Chondrocyte (in vitro differentiated cells): ENCODE measurements at regions not wholly inside any gene's neighbourhood (a gene's known extent, or its start where the extent isn't known, plus 50 kb on each side); places are given as distances from the start of the nearest gene placed in this dataset.
A peak's percentile ranks its signal among the peaks of the same experiment; 100 is the strongest.

ENCODE experiments used
- DNase-seq: peaks from one replicate; pipeline ENCODE4 v3.0.0; 2021; ENCODE audit warnings: mixed read lengths, low spot score
- H3K27ac Mint-ChIP-seq: one replicate; pipeline ENCODE4 v1.8.0; 2021; ENCODE audit warnings: mild to moderate bottlenecking, moderate library complexity, mixed read lengths; ENCODE audit not compliant: unreplicated experiment
- H3K27me3 Mint-ChIP-seq: 2 replicates; pipeline ENCODE4 v1.8.0; 2021; ENCODE audit warnings: low read depth, mixed read lengths
- H3K36me3 Mint-ChIP-seq: 2 replicates; pipeline ENCODE4 v1.8.0; 2021; ENCODE audit warnings: low read depth, mixed read lengths
- H3K4me1 Mint-ChIP-seq: 2 replicates; pipeline ENCODE4 v1.8.0; 2021; ENCODE audit warnings: low read depth, mild to moderate bottlenecking, mixed read lengths
- H3K4me3 Mint-ChIP-seq: one replicate; pipeline ENCODE4 v1.8.0; 2021; ENCODE audit warnings: mild to moderate bottlenecking, moderate library complexity, mixed read lengths; ENCODE audit not compliant: unreplicated experiment
- H3K9me3 Mint-ChIP-seq: 2 replicates; pipeline ENCODE4 v1.8.0; 2021; ENCODE audit warnings: low read depth, mixed read lengths
- TF ChIP-seq, protein P1 (sequence below): fragments of 200-600 bp; sonication (generic); IDR thresholded peaks from 2 replicates; pipeline ENCODE4 v1.5.0; 2021; ENCODE audit warnings: antibody characterized with exemption, mild to moderate bottlenecking, moderate library complexity

GRCh38 chr9:16309469-16310271 lies 560.8 kb downstream of the BNC2 start:
- H3K9me3 Mint-ChIP-seq = no peaks in the 10 kb centered on the region
- DNase-seq = no peak
- H3K4me1 Mint-ChIP-seq = peaks cover 18% of the 10 kb centered on the region

DNA sequence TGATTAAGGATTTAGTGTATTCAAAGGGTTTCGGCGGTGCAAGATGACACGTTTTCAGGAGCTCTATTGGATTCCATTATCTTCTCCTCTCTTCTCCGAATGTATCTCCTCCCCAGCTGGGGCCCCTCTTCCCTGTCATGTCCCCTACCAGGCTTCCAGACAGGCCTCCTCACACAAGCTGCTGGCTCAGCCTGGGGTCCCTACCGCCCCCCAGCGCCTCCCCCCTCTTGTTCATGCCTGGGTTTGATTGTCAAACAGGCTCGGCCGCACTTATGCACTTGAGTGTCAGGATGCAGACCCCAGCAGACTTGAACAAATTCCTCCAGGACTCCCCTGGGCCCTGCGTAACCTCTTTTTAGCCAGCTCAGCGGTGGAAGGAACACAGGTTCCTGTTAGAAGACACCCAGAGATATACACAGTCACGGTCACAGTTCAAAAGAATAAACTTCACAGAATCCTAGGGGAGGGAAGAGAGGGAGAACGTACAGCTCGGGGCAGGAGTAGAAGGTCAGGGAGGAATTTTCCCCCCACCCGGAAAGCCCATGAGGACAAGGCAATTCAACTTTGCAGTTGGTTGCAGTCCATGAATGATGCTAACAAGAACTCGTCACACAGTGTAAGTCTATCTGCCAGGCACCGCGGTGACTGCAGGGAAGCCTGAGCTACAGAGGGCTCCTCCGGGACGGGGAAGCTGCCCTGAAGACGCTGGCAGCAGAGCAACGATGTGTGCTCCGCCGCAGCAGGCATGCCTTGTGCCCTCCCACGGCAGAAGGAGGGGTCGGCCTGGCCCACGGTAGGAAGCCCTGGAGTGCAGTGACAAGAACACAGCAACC lies 560.0 kb downstream of the BNC2 start:
- no peaks in the 10 kb centered on the region for H3K9me3 Mint-ChIP-seq
- peak overlapping the region; percentile 46 for H3K27ac Mint-ChIP-seq
- H3K4me3 Mint-ChIP-seq = no peak overlapping the region
- TF ChIP-seq, protein P1, sequence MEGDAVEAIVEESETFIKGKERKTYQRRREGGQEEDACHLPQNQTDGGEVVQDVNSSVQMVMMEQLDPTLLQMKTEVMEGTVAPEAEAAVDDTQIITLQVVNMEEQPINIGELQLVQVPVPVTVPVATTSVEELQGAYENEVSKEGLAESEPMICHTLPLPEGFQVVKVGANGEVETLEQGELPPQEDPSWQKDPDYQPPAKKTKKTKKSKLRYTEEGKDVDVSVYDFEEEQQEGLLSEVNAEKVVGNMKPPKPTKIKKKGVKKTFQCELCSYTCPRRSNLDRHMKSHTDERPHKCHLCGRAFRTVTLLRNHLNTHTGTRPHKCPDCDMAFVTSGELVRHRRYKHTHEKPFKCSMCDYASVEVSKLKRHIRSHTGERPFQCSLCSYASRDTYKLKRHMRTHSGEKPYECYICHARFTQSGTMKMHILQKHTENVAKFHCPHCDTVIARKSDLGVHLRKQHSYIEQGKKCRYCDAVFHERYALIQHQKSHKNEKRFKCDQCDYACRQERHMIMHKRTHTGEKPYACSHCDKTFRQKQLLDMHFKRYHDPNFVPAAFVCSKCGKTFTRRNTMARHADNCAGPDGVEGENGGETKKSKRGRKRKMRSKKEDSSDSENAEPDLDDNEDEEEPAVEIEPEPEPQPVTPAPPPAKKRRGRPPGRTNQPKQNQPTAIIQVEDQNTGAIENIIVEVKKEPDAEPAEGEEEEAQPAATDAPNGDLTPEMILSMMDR = no peak
- no peaks in the 10 kb centered on the region for H3K27me3 Mint-ChIP-seq
- DNase-seq = no peak
- H3K4me1 Mint-ChIP-seq = peaks cover 23% of the 10 kb centered on the region
- no peaks in the 10 kb centered on the region for H3K36me3 Mint-ChIP-seq

More at GRCh38 chr9:16309469-16310271, 560.8 kb downstream of the BNC2 start:
- TF ChIP-seq, protein P1 = no peak
- no peaks in the 10 kb centered on the region for H3K36me3 Mint-ChIP-seq
- H3K4me3 Mint-ChIP-seq = no peak overlapping the region
- no peaks in the 10 kb centered on the region for H3K27me3 Mint-ChIP-seq
- H3K27ac Mint-ChIP-seq = no peak overlapping the region

- no peaks in the 10 kb centered on the region for H3K27me3 Mint-ChIP-seq
- DNase-seq = no peak
- no peaks in the 10 kb centered on the region for H3K36me3 Mint-ChIP-seq
- H3K4me3 Mint-ChIP-seq = no peak overlapping the region
- TF ChIP-seq, protein P1 = no peak
- no peak overlapping the region for H3K27ac Mint-ChIP-seq
- H3K4me1 Mint-ChIP-seq = peaks cover 30% of the 10 kb centered on the region
- no peaks in the 10 kb centered on the region for H3K9me3 Mint-ChIP-seq
Observed at GRCh38 chr9:16312116-16312515, 558.4 kb downstream of the BNC2 start.

DNA sequence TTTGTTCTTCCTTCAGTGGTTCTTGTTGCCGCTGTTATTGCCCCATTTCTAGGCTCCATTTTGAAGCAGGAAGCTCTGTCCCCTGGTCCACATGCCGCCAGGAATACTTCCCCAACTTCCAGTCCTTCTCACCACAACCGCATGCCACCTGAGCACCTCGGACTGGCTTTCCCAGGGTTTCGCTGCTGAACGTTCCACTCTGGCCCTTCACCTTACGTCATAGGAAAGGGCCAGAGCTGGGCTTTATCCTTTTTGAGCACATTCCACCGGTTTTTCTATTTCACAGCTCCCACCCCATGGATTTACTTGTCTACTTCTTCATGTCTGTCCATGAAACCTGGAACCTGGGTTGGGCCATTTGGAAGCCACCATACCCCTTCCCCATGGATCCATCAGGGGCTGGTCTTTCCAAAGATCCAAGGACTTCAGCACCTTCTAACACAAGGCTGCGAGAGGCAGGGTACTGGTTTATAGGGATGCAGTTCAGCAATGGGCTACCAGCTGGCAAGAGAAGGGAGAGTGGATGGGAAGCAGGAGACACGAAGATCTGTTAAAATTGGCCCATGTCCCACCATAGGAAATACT lies 557.4 kb downstream of the BNC2 start:
- H3K9me3 Mint-ChIP-seq = no peaks in the 10 kb centered on the region
- H3K4me1 Mint-ChIP-seq = peaks cover 30% of the 10 kb centered on the region
- H3K27me3 Mint-ChIP-seq = no peaks in the 10 kb centered on the region
- TF ChIP-seq, protein P1 = no peak
- H3K27ac Mint-ChIP-seq = no peak overlapping the region
- no peak overlapping the region for H3K4me3 Mint-ChIP-seq
- H3K36me3 Mint-ChIP-seq = no peaks in the 10 kb centered on the region
- DNase-seq = no peak

- TF ChIP-seq, protein P1 = no peak
- no peaks in the 10 kb centered on the region for H3K9me3 Mint-ChIP-seq
- no peaks in the 10 kb centered on the region for H3K36me3 Mint-ChIP-seq
- no peak for DNase-seq
- H3K27ac Mint-ChIP-seq = no peak overlapping the region
- peaks cover 29% of the 10 kb centered on the region for H3K4me1 Mint-ChIP-seq
- no peak overlapping the region for H3K4me3 Mint-ChIP-seq
- no peaks in the 10 kb centered on the region for H3K27me3 Mint-ChIP-seq
Observed at GRCh38 chr9:16314476-16314875, 556.0 kb downstream of the BNC2 start.
